K562 (cell line): ENCODE measurements at regions not wholly inside any gene's neighbourhood (a gene's known extent, or its start where the extent isn't known, plus 50 kb on each side); places are given as distances from the start of the nearest gene placed in this dataset.

Experiments
- ATAC-seq: fragments of 200-7000 bp; cut with Tn5 transposase; 3 replicates; pipeline ENCODE4 v1.9.1; 2020; ENCODE audit warnings: moderate library complexity
- BruUV-seq: library from RNA; stranded (reverse); fragments of 400-500 nt; replicated peaks from 2 replicates; lab custom pipeline; 2021; lab: Mats Ljungman, UMichigan
- CTCF ChIA-PET: fragments of 300-600 bp; formaldehyde crosslinking; extraction: SDS; loops from one replicate; lab custom pipeline; 2021; ENCODE audit warnings: low intra/inter-chr PET ratio; lab: Yijun Ruan, JAX
- POLR2A ChIA-PET: fragments of 300-600, 350-650 bp; sonication (Branson Sonifier 250); formaldehyde crosslinking; extraction: SDS; loops from one replicate; lab custom pipeline; 2021; ENCODE audit warnings: antibody characterized with exemption, inconsistent platforms; lab: Yijun Ruan, JAX
- DNase-seq, 4 experiments: peaks; one replicate each; pipeline versions ENCODE4 v3.0.0 to v3.0.0-alpha.2; 2011 to 2018; ENCODE audit warnings: low spot score in 3 of 4, mixed read lengths in 3 of 4; ENCODE audit errors: extremely low read depth in 1 of 4
- FAIRE-seq: peaks from 2 replicates; lab custom pipeline; 2011; peaks lifted over from hg19 to GRCh38; lab: Jason Lieb, UNC
- H2AFZ ChIP-seq: 2 replicates; pipeline ENCODE4 v1.6.0; 2011; ENCODE audit warnings: low read depth, low read length, control low read depth, inconsistent platforms
- H3K27ac ChIP-seq: fragments of 200-600 bp; 3 replicates; pipeline ENCODE4 v1.8.0; 2011; ENCODE audit warnings: low read depth, mild to moderate bottlenecking, control low read depth, inconsistent platforms, low read length, moderate library complexity, mixed read lengths; ENCODE audit errors: extremely low read depth
- H3K27me3 ChIP-seq, 2 experiments: fragments of 300-600 bp in 1 of 2; 2 replicates in 1 of 2; 3 replicates in 1 of 2; pipeline versions ENCODE4 v1.6.0 to v1.8.0; 2011; ENCODE audit warnings: inconsistent platforms in 2 of 2, low read length in 2 of 2, mild to moderate bottlenecking in 1 of 2, mixed read lengths in 1 of 2, moderate library complexity in 1 of 2; ENCODE audit not compliant: control insufficient read depth in 2 of 2, insufficient read depth in 2 of 2
- H3K36me3 ChIP-seq: fragments of 300-600 bp; 3 replicates; pipeline ENCODE4 v1.8.0; 2011; ENCODE audit warnings: mild to moderate bottlenecking, low read length, inconsistent platforms; ENCODE audit not compliant: control insufficient read depth, insufficient read depth
- H3K4me1 ChIP-seq, 2 experiments: fragments of 200-600 bp in 1 of 2; replicated peaks in 1 of 2; 2 replicates in 1 of 2; 3 replicates in 1 of 2; pipeline versions ENCODE4 v1.5.1 to v1.8.0; 2011; ENCODE audit warnings: inconsistent platforms in 2 of 2, low read length in 2 of 2, mild to moderate bottlenecking in 1 of 2, mixed read lengths in 1 of 2, moderate library complexity in 1 of 2; ENCODE audit not compliant: control insufficient read depth in 2 of 2, insufficient read depth in 2 of 2
- H3K4me2 ChIP-seq: 2 replicates; pipeline ENCODE4 v1.6.1; 2011; ENCODE audit warnings: low read length, control low read depth, inconsistent platforms, mixed read lengths; ENCODE audit not compliant: insufficient read depth
- H3K4me3 ChIP-seq: fragments of 200-600 bp; sonication (generic), shearing (Covaris generic); 2 replicates; pipeline ENCODE4 v1.5.1; 2016; ENCODE audit warnings: control low read depth, inconsistent platforms
- H3K79me2 ChIP-seq: fragments of 200-600 bp; 3 replicates; pipeline ENCODE4 v1.8.0; 2011; ENCODE audit warnings: low read length, inconsistent platforms; ENCODE audit not compliant: control insufficient read depth, insufficient read depth
- H3K9ac ChIP-seq, 2 experiments: 2 replicates each; pipeline versions ENCODE4 v1.6.0 to v1.6.1; 2011; ENCODE audit warnings: low read depth in 2 of 2, low read length in 2 of 2, control low read depth in 1 of 2, inconsistent platforms in 1 of 2, mild to moderate bottlenecking in 1 of 2, mixed read lengths in 1 of 2; ENCODE audit not compliant: insufficient read depth in 1 of 2
- H3K9me1 ChIP-seq: one replicate; pipeline ENCODE4 v1.6.0; 2011; ENCODE audit warnings: inconsistent platforms, mild to moderate bottlenecking, low read length, moderate library complexity; ENCODE audit not compliant: control insufficient read depth, insufficient read depth
- H3K9me3 ChIP-seq: replicated peaks from 2 replicates; pipeline ENCODE4 v1.5.1; 2011; ENCODE audit warnings: low read depth, low read length, inconsistent platforms; ENCODE audit not compliant: control insufficient read depth, insufficient read depth
- H4K20me1 ChIP-seq: replicated peaks from 2 replicates; pipeline ENCODE4 v1.6.1; 2011; ENCODE audit warnings: low read length, inconsistent platforms, mixed read lengths; ENCODE audit not compliant: control insufficient read depth, insufficient read depth
- ASH1L ChIP-seq: fragments of 450-650 bp; IDR thresholded peaks from 2 replicates; pipeline ENCODE4 v1.6.1; 2018; ENCODE audit warnings: borderline replicate concordance, mild to moderate bottlenecking, low read depth; ENCODE audit not compliant: partially characterized antibody
- GATAD2B ChIP-seq: fragments of 450-650 bp; IDR thresholded peaks from 2 replicates; pipeline ENCODE4 v1.6.1; 2017; ENCODE audit warnings: mild to moderate bottlenecking, borderline replicate concordance
- MAZ ChIP-seq, 2 experiments: fragments of 450-650 bp in 1 of 2; sonication (generic) in 1 of 2; formaldehyde crosslinking; IDR thresholded peaks in 1 of 2; conservative IDR thresholded peaks in 1 of 2; 2 replicates each; pipeline versions ENCODE4 v1.4.0 to v1.5.0; 2020; ENCODE audit warnings: mild to moderate bottlenecking in 1 of 2, missing genetic modification reagents in 1 of 2
- NCOA4 ChIP-seq: fragments of 450-650 bp; IDR thresholded peaks from 2 replicates; pipeline ENCODE4 v1.6.1; 2018; ENCODE audit warnings: mild to moderate bottlenecking; ENCODE audit not compliant: partially characterized antibody
- NFE2L1 ChIP-seq: fragments of 450-650 bp; IDR thresholded peaks from 2 replicates; pipeline ENCODE4 v1.6.1; 2016; ENCODE audit warnings: missing genetic modification characterization, low read depth, mild to moderate bottlenecking, missing compliant biosample characterization, moderate library complexity, borderline replicate concordance
- PCBP2 ChIP-seq: fragments of 200-400 bp; formaldehyde crosslinking; IDR thresholded peaks from 2 replicates; pipeline ENCODE4 v1.6.1; 2018; ENCODE audit warnings: low read length, low read depth, mild to moderate bottlenecking, moderate library complexity; ENCODE audit not compliant: poor library complexity, severe bottlenecking
- PTRF ChIP-seq: fragments of 450-650 bp; IDR thresholded peaks from 2 replicates; pipeline ENCODE4 v1.6.1; 2016; ENCODE audit warnings: mild to moderate bottlenecking, missing genetic modification characterization, missing compliant biosample characterization
- THRAP3 ChIP-seq: fragments of 450-650 bp; IDR thresholded peaks from 2 replicates; pipeline ENCODE4 v1.6.1; 2016; ENCODE audit warnings: mild to moderate bottlenecking, inconsistent platforms, borderline replicate concordance
- ZNF311 ChIP-seq: fragments of 250-450 bp; sonication (Bioruptor Pico); IDR thresholded peaks from 2 replicates; pipeline ENCODE4 v1.4.0; 2020; ENCODE audit warnings: mild to moderate bottlenecking, moderate library complexity
- WGBS: fragments of 100-300 bp; shearing (Covaris generic); methylation state at CpG from one replicate; pipeline ENCODE4 v1.1.6; 2016; ENCODE audit warnings: low coverage, mixed read lengths; ENCODE audit not compliant: insufficient coverage; ENCODE audit errors: missing lambda C conversion rate; 5-methylcytosine and 5-hydroxymethylcytosine counted together
- in situ Hi-C: fragments of 300-500 bp; cut with MboI; formaldehyde crosslinking; loops from 4 replicates; pipeline ENCODE4 v1.15.0; 2018; ENCODE audit warnings: inconsistent platforms, mixed read lengths
- intact Hi-C: fragments of 100-400 bp; cut with micrococcal nuclease; formaldehyde crosslinking; loops from 2 replicates; pipeline ENCODE4 v1.14.2; 2022
- TF ChIP-seq, protein P1 (sequence below): fragments of 250-450 bp; sonication (Bioruptor Pico); IDR thresholded peaks from 2 replicates; pipeline ENCODE4 v1.8.0; 2022; ENCODE audit warnings: inconsistent platforms, mild to moderate bottlenecking, moderate library complexity, borderline replicate concordance
- TF ChIP-seq, protein P2 (sequence below): fragments of 200-800 bp; sonication (Bioruptor generic); IDR thresholded peaks from 2 replicates; pipeline ENCODE4 v1.6.1; 2016; ENCODE audit warnings: missing genetic modification characterization, missing compliant biosample characterization

DNA sequence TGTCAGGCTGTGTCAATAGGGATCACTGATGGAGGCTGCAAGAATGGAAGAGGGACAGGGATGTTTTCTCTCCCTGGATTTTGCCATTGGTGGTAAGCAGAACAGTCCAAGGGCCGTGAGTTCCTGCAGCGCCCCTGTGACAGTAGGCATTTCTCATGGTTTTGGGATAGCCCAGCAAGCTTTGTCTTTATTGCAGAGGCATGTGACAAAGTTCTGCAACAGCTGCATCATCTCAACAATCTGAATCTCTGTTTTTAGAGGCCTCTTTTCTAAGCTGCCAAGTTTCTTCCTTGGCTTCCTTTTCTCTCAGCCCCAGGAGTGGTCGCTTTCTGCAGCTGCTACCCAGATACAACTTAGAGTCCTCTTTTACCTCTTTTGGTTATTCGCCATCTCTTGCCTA is 95.7 kb upstream of the TSHZ3 start:
- no peak for TF ChIP-seq MAZ (CRISPR knock-in tag; conservative IDR thresholded peaks at IDR 0.05 in 1 of 2, IDR thresholded peaks at IDR 0.05 in 1 of 2)
- no peak for TF ChIP-seq NCOA4
- TF ChIP-seq PTRF (tag): no peak
- no peak for TF ChIP-seq ASH1L
- no peak for TF ChIP-seq THRAP3
- TF ChIP-seq, protein P1, sequence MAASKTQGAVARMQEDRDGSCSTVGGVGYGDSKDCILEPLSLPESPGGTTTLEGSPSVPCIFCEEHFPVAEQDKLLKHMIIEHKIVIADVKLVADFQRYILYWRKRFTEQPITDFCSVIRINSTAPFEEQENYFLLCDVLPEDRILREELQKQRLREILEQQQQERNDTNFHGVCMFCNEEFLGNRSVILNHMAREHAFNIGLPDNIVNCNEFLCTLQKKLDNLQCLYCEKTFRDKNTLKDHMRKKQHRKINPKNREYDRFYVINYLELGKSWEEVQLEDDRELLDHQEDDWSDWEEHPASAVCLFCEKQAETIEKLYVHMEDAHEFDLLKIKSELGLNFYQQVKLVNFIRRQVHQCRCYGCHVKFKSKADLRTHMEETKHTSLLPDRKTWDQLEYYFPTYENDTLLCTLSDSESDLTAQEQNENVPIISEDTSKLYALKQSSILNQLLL (CRISPR knock-in tag): no peak
- TF ChIP-seq NFE2L1 (tag): no peak
- no peak for TF ChIP-seq PCBP2
- no peak for TF ChIP-seq GATAD2B
- no peak for TF ChIP-seq ZNF311 (CRISPR knock-in tag)
- TF ChIP-seq, protein P2, sequence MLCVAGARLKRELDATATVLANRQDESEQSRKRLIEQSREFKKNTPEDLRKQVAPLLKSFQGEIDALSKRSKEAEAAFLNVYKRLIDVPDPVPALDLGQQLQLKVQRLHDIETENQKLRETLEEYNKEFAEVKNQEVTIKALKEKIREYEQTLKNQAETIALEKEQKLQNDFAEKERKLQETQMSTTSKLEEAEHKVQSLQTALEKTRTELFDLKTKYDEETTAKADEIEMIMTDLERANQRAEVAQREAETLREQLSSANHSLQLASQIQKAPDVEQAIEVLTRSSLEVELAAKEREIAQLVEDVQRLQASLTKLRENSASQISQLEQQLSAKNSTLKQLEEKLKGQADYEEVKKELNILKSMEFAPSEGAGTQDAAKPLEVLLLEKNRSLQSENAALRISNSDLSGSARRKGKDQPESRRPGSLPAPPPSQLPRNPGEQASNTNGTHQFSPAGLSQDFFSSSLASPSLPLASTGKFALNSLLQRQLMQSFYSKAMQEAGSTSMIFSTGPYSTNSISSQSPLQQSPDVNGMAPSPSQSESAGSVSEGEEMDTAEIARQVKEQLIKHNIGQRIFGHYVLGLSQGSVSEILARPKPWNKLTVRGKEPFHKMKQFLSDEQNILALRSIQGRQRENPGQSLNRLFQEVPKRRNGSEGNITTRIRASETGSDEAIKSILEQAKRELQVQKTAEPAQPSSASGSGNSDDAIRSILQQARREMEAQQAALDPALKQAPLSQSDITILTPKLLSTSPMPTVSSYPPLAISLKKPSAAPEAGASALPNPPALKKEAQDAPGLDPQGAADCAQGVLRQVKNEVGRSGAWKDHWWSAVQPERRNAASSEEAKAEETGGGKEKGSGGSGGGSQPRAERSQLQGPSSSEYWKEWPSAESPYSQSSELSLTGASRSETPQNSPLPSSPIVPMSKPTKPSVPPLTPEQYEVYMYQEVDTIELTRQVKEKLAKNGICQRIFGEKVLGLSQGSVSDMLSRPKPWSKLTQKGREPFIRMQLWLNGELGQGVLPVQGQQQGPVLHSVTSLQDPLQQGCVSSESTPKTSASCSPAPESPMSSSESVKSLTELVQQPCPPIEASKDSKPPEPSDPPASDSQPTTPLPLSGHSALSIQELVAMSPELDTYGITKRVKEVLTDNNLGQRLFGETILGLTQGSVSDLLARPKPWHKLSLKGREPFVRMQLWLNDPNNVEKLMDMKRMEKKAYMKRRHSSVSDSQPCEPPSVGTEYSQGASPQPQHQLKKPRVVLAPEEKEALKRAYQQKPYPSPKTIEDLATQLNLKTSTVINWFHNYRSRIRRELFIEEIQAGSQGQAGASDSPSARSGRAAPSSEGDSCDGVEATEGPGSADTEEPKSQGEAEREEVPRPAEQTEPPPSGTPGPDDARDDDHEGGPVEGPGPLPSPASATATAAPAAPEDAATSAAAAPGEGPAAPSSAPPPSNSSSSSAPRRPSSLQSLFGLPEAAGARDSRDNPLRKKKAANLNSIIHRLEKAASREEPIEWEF (CRISPR knock-in tag): no peak
- WGBS: 0% methylated on average over 4 of the region's 4 CpGs
- H3K27me3 ChIP-seq: no peaks in the 10 kb centered on the region; a peak in 1 of 5 replicates
- H3K9ac ChIP-seq: no peak overlapping the region
- H3K27ac ChIP-seq: no peak overlapping the region
- H3K4me3 ChIP-seq: no peak overlapping the region
- no peaks in the 10 kb centered on the region for H3K9me1 ChIP-seq
- no peak overlapping the region for H3K4me2 ChIP-seq
- intact Hi-C loops: no loop called here
- H3K79me2 ChIP-seq: no peaks in the 10 kb centered on the region
- DNase-seq: no peak
- no TSS peak for BruUV-seq
- FAIRE-seq: no peak
- H2AFZ ChIP-seq: no peak overlapping the region
- no peaks in the 10 kb centered on the region; the same call in 1 of the 2 replicates for H4K20me1 ChIP-seq
- H3K9me3 ChIP-seq: no peaks in the 10 kb centered on the region
- no peaks in the 10 kb centered on the region for H3K36me3 ChIP-seq
- no peak for ATAC-seq
- no peaks in the 10 kb centered on the region for H3K4me1 ChIP-seq
- ChIA-PET CTCF (no interaction called here), POLR2A (interaction anchor here (1.3 kb wide), 1 partner anchor 14 kb away, joined by 4 read pairs; no protein-coding TSS in a partner anchor)
- in situ Hi-C loops: no loop called here
